Caco-2 (cell line): ENCODE measurements at regions not wholly inside any gene's neighbourhood (a gene's known extent, or its start where the extent isn't known, plus 50 kb on each side); places are given as distances from the start of the nearest gene placed in this dataset.

Source experiments
- BruUV-seq: library from RNA; stranded (reverse); fragments of 400-500 nt; replicated peaks from 2 replicates; lab custom pipeline; 2021; lab: Mats Ljungman, UMichigan
- CTCF ChIA-PET: fragments of 300-600 bp; sonication (Branson Sonifier 250); formaldehyde crosslinking; loops from one replicate; lab custom pipeline; 2022; ENCODE audit warnings: antibody characterized with exemption; lab: Charles Lee
- POLR2A ChIA-PET: fragments of 300-600 bp; sonication (Branson Sonifier 250); formaldehyde crosslinking; loops from one replicate; lab custom pipeline; 2022; ENCODE audit warnings: antibody characterized with exemption; lab: Charles Lee
- DNase-seq, 2 experiments: peaks; one replicate each; pipeline versions ENCODE4 v3.0.0 to v3.0.0-alpha.2; 2020 to 2022
- H3K27me3 ChIP-seq: replicated peaks from 2 replicates; pipeline ENCODE4 v1.6.0; 2011; ENCODE audit warnings: low read length; ENCODE audit not compliant: control insufficient read depth, insufficient read depth
- H3K36me3 ChIP-seq: 2 replicates; pipeline ENCODE4 v1.5.1; 2011; ENCODE audit warnings: low read length; ENCODE audit not compliant: control insufficient read depth, insufficient read depth
- H3K4me1 ChIP-seq: fragments of 250-450 bp; sonication (Bioruptor Pico); 2 replicates; pipeline ENCODE4 v1.5.1; 2020; ENCODE audit warnings: mild to moderate bottlenecking
- H3K4me3 ChIP-seq: 2 replicates; pipeline ENCODE4 v1.5.1; 2011; ENCODE audit warnings: low read depth, mild to moderate bottlenecking, control low read depth, low read length
- H3K9me3 ChIP-seq: fragments of 250-450 bp; sonication (Bioruptor Pico); 2 replicates; pipeline ENCODE4 v1.5.1; 2020; ENCODE audit warnings: mild to moderate bottlenecking, moderate library complexity
- H3K27ac Mint-ChIP-seq: one replicate; pipeline ENCODE4 v1.8.0; 2022; ENCODE audit warnings: mixed read lengths; ENCODE audit not compliant: unreplicated experiment
- H3K27me3 Mint-ChIP-seq: one replicate; pipeline ENCODE4 v1.8.0; 2022; ENCODE audit warnings: mixed read lengths; ENCODE audit not compliant: insufficient read depth, unreplicated experiment
- H3K36me3 Mint-ChIP-seq: one replicate; pipeline ENCODE4 v1.8.0; 2022; ENCODE audit warnings: mild to moderate bottlenecking, mixed read lengths; ENCODE audit not compliant: insufficient read depth, unreplicated experiment
- H3K4me1 Mint-ChIP-seq: one replicate; pipeline ENCODE4 v1.8.0; 2022; ENCODE audit warnings: low read depth, mixed read lengths; ENCODE audit not compliant: unreplicated experiment
- H3K4me3 Mint-ChIP-seq: one replicate; pipeline ENCODE4 v1.8.0; 2022; ENCODE audit warnings: mild to moderate bottlenecking, moderate library complexity, mixed read lengths; ENCODE audit not compliant: unreplicated experiment
- H3K9me3 Mint-ChIP-seq: one replicate; pipeline ENCODE4 v1.8.0; 2022; ENCODE audit warnings: mixed read lengths; ENCODE audit not compliant: unreplicated experiment
- CTCF ChIP-seq, 2 experiments: fragments of 200-600 bp in 1 of 2; IDR thresholded peaks; 1 replicate in 1 of 2; 2 replicates in 1 of 2; pipeline versions ENCODE4 v1.5.1 to v1.8.0; 2011 to 2022; ENCODE audit warnings: antibody characterized with exemption in 1 of 2, control low read depth in 1 of 2, inconsistent platforms in 1 of 2, low read depth in 1 of 2, low read length in 1 of 2, mild to moderate bottlenecking in 1 of 2, moderate library complexity in 1 of 2; ENCODE audit not compliant: insufficient read depth in 1 of 2, severe bottlenecking in 1 of 2, unreplicated experiment in 1 of 2
- intact Hi-C: fragments of 100-400 bp; cut with micrococcal nuclease; formaldehyde crosslinking; loops from one replicate; pipeline ENCODE4 v1.10.0; 2022; ENCODE audit not compliant: unreplicated experiment

- Mint-ChIP-seq H3K27ac (no peak overlapping the region), H3K36me3 (peaks cover 18% of the 10 kb centered on the region), H3K4me1 (peaks cover 46% of the 10 kb centered on the region), H3K4me3 (no peak overlapping the region), H3K9me3 (no peaks in the 10 kb centered on the region), H3K27me3 (no peaks in the 10 kb centered on the region)
- no peak overlapping the region for H3K4me3 ChIP-seq
- CTCF ChIA-PET = no interaction called here
- TF ChIP-seq CTCF (IDR thresholded peaks at IDR 0.05; ENCODE audit: insufficient read depth in 1 of 2, low read depth in 1 of 2, low read length in 1 of 2, severe bottlenecking in 1 of 2, unreplicated experiment in 1 of 2) = no peak
- H3K4me1 ChIP-seq = peaks cover 40% of the 10 kb centered on the region
- intact Hi-C loops = no loop called here
- no peaks in the 10 kb centered on the region for H3K36me3 ChIP-seq
- POLR2A ChIA-PET = no interaction called here
- DNase-seq = no peak
- peaks cover 11% of the 10 kb centered on the region; the same call in 1 of the 2 replicates for H3K9me3 ChIP-seq
- H3K27me3 ChIP-seq = no peaks in the 10 kb centered on the region
- BruUV-seq = no TSS peak
Measured at GRCh38 chr16:85539629-85540291, 73.4 kb upstream of the GSE1 start.

GRCh38 chr16:85541181-85541580 is 71.9 kb upstream of the GSE1 start:
- Mint-ChIP-seq H3K27me3 (no peaks in the 10 kb centered on the region), H3K9me3 (no peaks in the 10 kb centered on the region), H3K4me3 (no peak overlapping the region), H3K4me1 (peaks cover 32% of the 10 kb centered on the region), H3K27ac (peak overlapping the region; percentile 5), H3K36me3 (peaks cover 5% of the 10 kb centered on the region)
- H3K36me3 ChIP-seq = no peaks in the 10 kb centered on the region
- no TSS peak for BruUV-seq
- no peaks in the 10 kb centered on the region for H3K27me3 ChIP-seq
- no peak for TF ChIP-seq CTCF (IDR thresholded peaks at IDR 0.05; ENCODE audit: insufficient read depth in 1 of 2, low read depth in 1 of 2, low read length in 1 of 2, severe bottlenecking in 1 of 2, unreplicated experiment in 1 of 2)
- peaks cover 11% of the 10 kb centered on the region; the same call in 1 of the 2 replicates for H3K9me3 ChIP-seq
- CTCF ChIA-PET = no interaction called here
- H3K4me3 ChIP-seq = no peak overlapping the region
- DNase-seq = no peak
- H3K4me1 ChIP-seq = peaks cover 28% of the 10 kb centered on the region
- intact Hi-C loops = no loop called here
- POLR2A ChIA-PET = no interaction called here

- peaks cover 27% of the 10 kb centered on the region for H3K4me1 Mint-ChIP-seq
- intact Hi-C loops = no loop called here
- H3K36me3 Mint-ChIP-seq = peaks cover 2% of the 10 kb centered on the region
- no TSS peak for BruUV-seq
- H3K27ac Mint-ChIP-seq = peak overlapping the region; percentile 5
- ChIA-PET CTCF (interaction anchor here (1.1 kb wide), 1 partner anchor 9 kb away, joined by 3 read pairs; no protein-coding TSS in a partner anchor), POLR2A (no interaction called here)
- Histone ChIP-seq H3K9me3 (peaks cover 11% of the 10 kb centered on the region; the same call in 1 of the 2 replicates), H3K4me1 (peaks cover 24% of the 10 kb centered on the region), H3K4me3 (no peak overlapping the region), H3K27me3 (no peaks in the 10 kb centered on the region), H3K36me3 (no peaks in the 10 kb centered on the region)
- no peak for DNase-seq
- H3K4me3 Mint-ChIP-seq = no peak overlapping the region
- TF ChIP-seq CTCF (IDR thresholded peaks at IDR 0.05; ENCODE audit: insufficient read depth in 1 of 2, low read depth in 1 of 2, low read length in 1 of 2, severe bottlenecking in 1 of 2, unreplicated experiment in 1 of 2) = no peak
- no peaks in the 10 kb centered on the region for H3K27me3 Mint-ChIP-seq
- H3K9me3 Mint-ChIP-seq = no peaks in the 10 kb centered on the region
Measured at GRCh38 chr16:85541619-85541979, 71.5 kb upstream of the GSE1 start.
